ENCODE measurements at regions not wholly inside any gene's neighbourhood (a gene's known extent, or its start where the extent isn't known, plus 50 kb on each side); places are given as distances from the start of the nearest gene placed in this dataset.

DNA sequence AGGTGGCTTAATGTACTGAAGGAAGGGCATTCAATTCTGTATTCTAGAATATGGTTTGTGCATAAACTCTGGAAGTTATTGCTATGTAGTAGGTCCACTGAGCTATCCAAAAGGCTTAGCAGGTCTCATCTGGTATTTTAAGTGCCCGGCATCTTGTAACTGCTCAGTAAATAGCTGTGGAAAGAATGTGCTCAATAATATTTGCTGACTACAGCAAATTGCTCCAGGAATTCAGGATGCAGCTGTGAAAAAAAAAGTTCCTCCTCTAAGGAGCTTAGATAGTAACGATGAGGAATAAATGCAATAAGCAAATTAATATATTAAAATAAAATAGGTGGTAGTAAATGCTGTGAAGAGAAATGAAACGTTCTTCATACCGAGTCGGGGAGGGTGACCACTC, 857.1 kb downstream of the AACS start:
- H3K27ac ChIP-seq = no peak overlapping the region
- no peak for TF ChIP-seq ZFX (IDR thresholded peaks at IDR 0.05)
- TF ChIP-seq, protein P1, sequence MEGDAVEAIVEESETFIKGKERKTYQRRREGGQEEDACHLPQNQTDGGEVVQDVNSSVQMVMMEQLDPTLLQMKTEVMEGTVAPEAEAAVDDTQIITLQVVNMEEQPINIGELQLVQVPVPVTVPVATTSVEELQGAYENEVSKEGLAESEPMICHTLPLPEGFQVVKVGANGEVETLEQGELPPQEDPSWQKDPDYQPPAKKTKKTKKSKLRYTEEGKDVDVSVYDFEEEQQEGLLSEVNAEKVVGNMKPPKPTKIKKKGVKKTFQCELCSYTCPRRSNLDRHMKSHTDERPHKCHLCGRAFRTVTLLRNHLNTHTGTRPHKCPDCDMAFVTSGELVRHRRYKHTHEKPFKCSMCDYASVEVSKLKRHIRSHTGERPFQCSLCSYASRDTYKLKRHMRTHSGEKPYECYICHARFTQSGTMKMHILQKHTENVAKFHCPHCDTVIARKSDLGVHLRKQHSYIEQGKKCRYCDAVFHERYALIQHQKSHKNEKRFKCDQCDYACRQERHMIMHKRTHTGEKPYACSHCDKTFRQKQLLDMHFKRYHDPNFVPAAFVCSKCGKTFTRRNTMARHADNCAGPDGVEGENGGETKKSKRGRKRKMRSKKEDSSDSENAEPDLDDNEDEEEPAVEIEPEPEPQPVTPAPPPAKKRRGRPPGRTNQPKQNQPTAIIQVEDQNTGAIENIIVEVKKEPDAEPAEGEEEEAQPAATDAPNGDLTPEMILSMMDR (conservative IDR thresholded peaks at IDR 0.05) = no peak

DNA sequence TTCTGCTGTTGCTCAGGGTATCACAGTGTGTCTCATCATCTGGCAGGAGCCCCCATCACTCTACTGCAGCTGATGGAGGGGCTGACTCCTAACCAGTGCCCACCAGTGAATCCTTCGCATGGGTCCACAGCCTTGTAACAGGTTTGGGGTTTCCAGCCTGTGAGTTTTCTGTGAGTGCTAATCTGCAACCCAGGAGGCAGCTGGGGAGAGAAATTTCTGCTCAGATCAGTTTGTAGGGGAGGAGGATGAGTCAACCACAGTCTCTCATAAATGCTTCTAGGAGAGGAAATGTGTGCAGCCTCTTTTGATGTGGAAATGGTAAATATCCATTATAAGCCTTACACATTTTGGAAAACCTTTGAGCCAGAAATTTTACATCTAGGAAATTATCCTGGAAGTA, 871.3 kb downstream of the AACS start:
- no peak overlapping the region for H3K27ac ChIP-seq
- TF ChIP-seq ZFX (IDR thresholded peaks at IDR 0.05) = no peak
- TF ChIP-seq, protein P1 (conservative IDR thresholded peaks at IDR 0.05) = no peak

DNA sequence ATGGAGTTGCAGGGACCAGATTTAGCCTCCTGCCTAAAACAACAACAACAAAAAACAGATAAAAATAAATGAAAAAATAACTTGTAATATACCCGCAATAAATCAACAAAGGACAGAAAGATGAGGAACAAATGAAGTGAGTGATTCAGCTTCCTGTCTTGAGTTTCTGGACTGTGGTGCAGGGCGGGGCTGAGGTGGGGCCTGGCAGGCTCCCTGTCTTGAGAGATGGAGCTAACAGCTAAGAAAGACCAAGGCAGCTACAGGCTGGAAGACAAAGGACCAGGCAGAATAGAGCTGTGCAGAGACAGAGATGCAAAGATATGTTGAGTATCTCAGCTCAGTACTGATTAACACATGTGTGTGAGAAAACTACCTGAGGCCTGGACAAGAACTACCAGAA, 879.2 kb downstream of the AACS start:
- H3K27ac ChIP-seq = no peak overlapping the region
- TF ChIP-seq ZFX (IDR thresholded peaks at IDR 0.05) = no peak
- TF ChIP-seq, protein P1 (conservative IDR thresholded peaks at IDR 0.05) = no peak

DNA sequence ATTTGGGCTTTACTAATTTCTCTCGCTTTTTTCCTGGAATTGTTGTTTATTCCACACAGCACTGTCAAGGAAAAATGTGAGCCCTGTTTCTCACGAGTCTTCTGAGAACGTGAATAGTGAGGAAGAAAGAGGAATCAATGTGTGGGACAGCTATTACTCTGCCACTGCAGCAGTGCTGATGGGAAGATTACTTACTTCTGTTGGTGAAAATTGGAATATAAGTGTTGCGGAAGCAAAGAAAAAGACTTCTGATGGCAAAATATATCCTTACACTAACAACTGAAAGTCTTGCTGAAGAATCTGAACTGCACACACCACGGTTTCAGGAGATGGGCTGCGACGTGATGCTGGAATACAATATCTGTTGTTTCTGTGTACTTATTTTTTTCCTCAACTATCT, 884.2 kb downstream of the AACS start:
- no peak for TF ChIP-seq ZFX (IDR thresholded peaks at IDR 0.05)
- TF ChIP-seq, protein P1 (conservative IDR thresholded peaks at IDR 0.05) = no peak
- H3K27ac ChIP-seq = no peak overlapping the region

DNA sequence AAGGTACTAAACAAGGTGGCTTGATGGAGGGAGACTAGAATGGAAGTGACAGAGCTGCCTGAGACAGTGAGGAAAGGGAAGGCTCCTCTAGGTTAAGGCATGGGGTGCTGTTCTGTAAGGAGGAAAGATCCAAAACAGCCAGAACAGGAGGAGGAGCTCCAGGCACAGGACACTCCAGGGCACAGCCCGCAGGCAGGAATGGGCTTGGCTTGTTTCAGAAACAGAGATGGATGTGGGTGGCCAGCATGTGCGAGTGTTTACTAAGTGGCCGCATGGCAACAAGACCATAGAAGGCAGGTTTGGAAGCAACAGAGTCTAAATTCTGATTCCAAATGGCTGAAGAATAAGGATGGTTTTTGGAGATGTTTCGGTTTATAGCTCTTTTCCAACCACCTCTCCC, 889.1 kb downstream of the AACS start:
- H3K27ac ChIP-seq = no peak overlapping the region
- TF ChIP-seq ZFX (IDR thresholded peaks at IDR 0.05) = no peak
- TF ChIP-seq, protein P1 (conservative IDR thresholded peaks at IDR 0.05) = no peak

DNA sequence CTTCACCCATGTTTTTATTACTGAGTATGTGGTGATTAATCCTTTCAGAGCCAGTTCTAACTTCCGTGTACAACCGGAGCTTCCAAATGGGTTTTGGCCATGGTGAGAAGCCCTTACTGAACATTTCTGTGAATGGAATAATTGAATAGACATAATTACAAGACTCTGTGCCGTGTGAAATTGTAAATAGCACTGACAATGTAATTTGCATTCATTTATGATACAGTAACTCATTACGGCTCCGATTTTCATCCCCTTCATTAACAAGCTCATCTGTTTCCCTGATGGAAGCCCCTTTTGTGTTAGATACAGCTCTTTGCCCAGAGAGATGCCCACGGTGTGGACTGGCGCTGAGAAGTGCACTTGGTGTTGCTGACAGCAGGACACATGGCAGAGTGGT, 891.0 kb downstream of the AACS start:
- TF ChIP-seq, protein P1 (conservative IDR thresholded peaks at IDR 0.05) = no peak
- no peak for TF ChIP-seq ZFX (IDR thresholded peaks at IDR 0.05)
- no peak overlapping the region for H3K27ac ChIP-seq

DNA sequence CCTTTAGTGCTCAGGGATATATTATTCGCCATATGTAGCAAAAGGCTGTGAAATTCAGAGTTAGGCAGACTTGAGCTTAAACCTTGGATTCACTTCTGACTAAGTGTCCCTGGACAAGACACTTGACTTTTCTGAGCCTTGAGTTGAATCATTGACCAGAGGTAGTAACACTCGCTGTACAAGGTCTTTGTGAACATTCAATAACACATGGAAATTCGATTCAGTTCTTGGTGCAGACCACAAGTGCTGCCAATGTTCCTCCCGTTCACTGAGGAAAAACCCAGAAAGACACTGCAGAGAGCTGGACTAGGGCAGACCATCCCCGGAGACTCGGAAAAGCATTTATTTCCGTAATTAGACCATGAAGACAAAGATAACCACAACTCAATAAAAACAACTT, 901.4 kb downstream of the AACS start:
- no peak overlapping the region for H3K27ac ChIP-seq
- TF ChIP-seq, protein P1 (conservative IDR thresholded peaks at IDR 0.05) = no peak
- no peak for TF ChIP-seq ZFX (IDR thresholded peaks at IDR 0.05)
